ENCODE measurements at regions not wholly inside any gene's neighbourhood (a gene's known extent, or its start where the extent isn't known, plus 50 kb on each side); places are given as distances from the start of the nearest gene placed in this dataset.
"Not testable (repeated sequence)": the region's sequence is repeated elsewhere in the genome, so short reads cannot be mapped to it uniquely, and the experiment has no call there.

GRCh38 chr10:117453484-117453883, 78.2 kb upstream of the PDZD8 start:
- not testable (repeated sequence) for TF ChIP-seq CTCF (IDR thresholded peaks at IDR 0.05; ENCODE audit: low read depth, low read length); POLR2A (IDR thresholded peaks at IDR 0.05; ENCODE audit: extremely low read depth, insufficient read length); MAX (IDR thresholded peaks at IDR 0.05; ENCODE audit: low read depth, low read length)
